Umbilical cord (tissue), 1 donor: ENCODE measurements at regions not wholly inside any gene's neighbourhood (a gene's known extent, or its start where the extent isn't known, plus 50 kb on each side); places are given as distances from the start of the nearest gene placed in this dataset.

ENCODE experiments used
- DNase-seq: peaks from one replicate; pipeline ENCODE4 v3.0.0-alpha.2; 2015; ENCODE audit warnings: low spot score

- DNase-seq, result no peak
Observed at GRCh38 chr7:46725136-46725535, 804.1 kb upstream of the IGFBP3 start.

- DNase-seq, result no peak
Observed at GRCh38 chr7:46723742-46724141, 802.7 kb upstream of the IGFBP3 start.

- no peak for DNase-seq
Observed at GRCh38 chr7:46723003-46723402, 801.9 kb upstream of the IGFBP3 start.

GRCh38 chr7:46720761-46721160 is 799.7 kb upstream of the IGFBP3 start:
- DNase-seq, result no peak

GRCh38 chr7:46719616-46720015 is 798.5 kb upstream of the IGFBP3 start:
- DNase-seq, result no peak

GRCh38 chr7:46716926-46717325 is 795.9 kb upstream of the IGFBP3 start:
- no peak for DNase-seq

- no peak for DNase-seq
Observed at GRCh38 chr7:46715579-46715978, 794.5 kb upstream of the IGFBP3 start.

- no peak for DNase-seq
Observed at GRCh38 chr7:46714904-46715303, 793.8 kb upstream of the IGFBP3 start.

GRCh38 chr7:46713868-46714596 is 793.0 kb upstream of the IGFBP3 start:
- peak; percentile 68 for DNase-seq

GRCh38 chr7:46710927-46711326 is 789.9 kb upstream of the IGFBP3 start:
- DNase-seq, result peak; percentile 16

- DNase-seq, result no peak
Observed at GRCh38 chr7:46707973-46708372, 786.9 kb upstream of the IGFBP3 start.

- peak; percentile 84 for DNase-seq
Observed at GRCh38 chr7:46705386-46706255, 784.5 kb upstream of the IGFBP3 start.

GRCh38 chr7:46696741-46697140 is 775.7 kb upstream of the IGFBP3 start:
- no peak for DNase-seq

- no peak for DNase-seq
Observed at GRCh38 chr7:46695051-46695708, 774.1 kb upstream of the IGFBP3 start.

- no peak for DNase-seq
Observed at GRCh38 chr7:46694058-46694457, 773.0 kb upstream of the IGFBP3 start.

GRCh38 chr7:46687203-46687602 is 766.1 kb upstream of the IGFBP3 start:
- no peak for DNase-seq

GRCh38 chr7:46685051-46685450 is 764.0 kb upstream of the IGFBP3 start:
- no peak for DNase-seq

- no peak for DNase-seq
Observed at GRCh38 chr7:46682836-46683624, 762.0 kb upstream of the IGFBP3 start.

- DNase-seq, result no peak
Observed at GRCh38 chr7:46681865-46682503, 760.9 kb upstream of the IGFBP3 start.

- DNase-seq, result no peak
Observed at GRCh38 chr7:46680147-46680546, 759.1 kb upstream of the IGFBP3 start.

GRCh38 chr7:46679671-46680070 is 758.6 kb upstream of the IGFBP3 start:
- no peak for DNase-seq
